ENCODE measurements at regions not wholly inside any gene's neighbourhood (a gene's known extent, or its start where the extent isn't known, plus 50 kb on each side); places are given as distances from the start of the nearest gene placed in this dataset.
"Not testable (repeated sequence)": the region's sequence is repeated elsewhere in the genome, so short reads cannot be mapped to it uniquely, and the experiment has no call there.

DNA sequence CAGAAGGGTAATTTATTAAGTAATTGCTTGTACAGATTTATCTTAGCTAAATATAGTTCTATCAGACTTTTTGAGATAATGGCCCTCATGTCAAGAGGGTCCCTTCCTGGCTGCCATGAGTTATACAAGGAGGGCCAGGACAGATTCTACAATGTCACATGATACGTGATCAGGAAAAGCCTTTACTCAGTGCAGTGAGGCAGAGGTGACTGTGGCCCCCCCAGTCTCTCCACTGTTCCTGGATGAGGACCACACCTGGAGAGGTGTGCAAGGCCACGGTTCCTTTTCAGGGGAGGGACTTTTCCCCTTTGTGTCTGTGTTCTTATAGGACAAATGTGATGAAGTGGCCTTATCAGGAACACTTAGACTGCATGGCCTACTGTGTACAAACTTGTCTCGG is 54.3 kb upstream of the LRCH1 start:
- no peak for DNase-seq (ENCODE audit: low read depth)

DNA sequence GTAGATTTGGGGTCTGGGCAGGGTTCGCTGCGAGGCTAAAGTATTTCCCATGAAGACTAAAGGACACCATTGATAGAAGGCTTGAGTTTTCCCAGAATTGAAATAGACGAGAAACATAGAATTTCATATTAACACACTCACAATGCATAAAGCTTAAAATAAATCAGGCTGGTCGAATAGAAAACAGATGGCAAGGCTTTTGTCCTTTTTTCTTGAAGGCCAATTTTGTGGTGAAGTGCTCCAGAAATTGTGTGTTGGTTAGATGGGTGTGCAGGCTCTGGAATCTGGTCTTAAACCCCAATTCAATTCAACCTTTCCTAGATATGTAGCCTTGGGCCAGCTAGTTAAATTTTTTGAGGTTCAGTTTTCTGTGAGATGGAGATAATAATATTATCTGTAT is 56.9 kb upstream of the LRCH1 start:
- no peak for DNase-seq (ENCODE audit: low read depth)

DNA sequence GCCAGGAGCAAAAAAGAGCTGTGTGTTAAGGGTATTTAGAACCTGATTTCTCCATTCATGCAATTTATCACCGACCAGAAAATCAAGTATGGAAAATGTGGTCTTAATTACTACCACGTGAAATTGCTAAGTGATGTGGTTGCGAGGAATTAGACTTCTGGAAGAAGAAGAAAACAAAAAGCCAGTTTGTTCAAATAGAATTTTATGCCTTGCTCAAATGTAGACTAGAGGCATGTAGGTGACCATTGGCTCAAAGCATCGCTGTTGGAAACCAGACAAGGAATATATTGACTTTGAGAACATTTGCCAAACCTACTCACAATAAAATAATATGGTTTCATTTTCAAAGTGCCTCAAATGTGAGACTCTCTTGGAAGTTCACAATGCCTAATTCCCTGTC is 57.3 kb upstream of the LRCH1 start:
- DNase-seq (ENCODE audit: low read depth) = no peak

DNA sequence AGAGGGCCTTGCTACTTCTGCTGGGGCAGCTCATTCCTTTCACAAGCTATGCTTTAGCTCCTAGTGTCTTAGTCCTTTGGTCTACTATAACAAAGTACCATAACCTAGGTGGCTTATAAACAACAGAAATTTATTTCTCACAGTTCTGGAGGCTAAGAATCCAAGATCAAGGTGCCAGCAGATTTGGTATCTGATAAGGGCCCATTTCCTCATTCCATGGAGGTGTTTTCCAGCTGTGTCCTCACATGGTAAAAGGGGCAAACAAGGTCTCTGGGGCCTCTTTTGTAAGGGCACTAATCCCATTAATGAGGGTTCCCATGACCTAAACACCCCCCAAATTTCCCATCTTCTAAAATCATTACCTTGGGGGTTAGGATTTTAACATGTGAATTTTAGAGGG is 57.9 kb upstream of the LRCH1 start:
- no peak for DNase-seq (ENCODE audit: low read depth)

DNA sequence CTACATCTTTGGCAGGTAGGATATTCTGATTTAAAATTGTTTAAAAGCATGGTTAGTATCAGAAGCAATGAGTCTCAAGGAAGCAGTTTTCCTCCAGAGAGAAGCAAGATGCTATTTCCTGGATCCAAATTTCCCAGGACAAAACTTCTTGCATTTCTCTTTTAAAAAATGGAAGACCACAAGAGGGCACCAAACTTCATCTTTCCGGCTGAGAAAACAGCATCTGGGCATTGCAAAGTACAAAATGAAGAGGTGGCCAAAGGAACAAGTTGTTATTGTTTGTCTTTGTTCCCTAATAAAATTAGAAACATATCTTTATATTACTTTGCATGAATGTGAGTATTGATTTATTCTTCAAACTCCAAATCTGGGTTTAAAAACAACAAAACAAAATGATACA is 60.0 kb upstream of the LRCH1 start:
- DNase-seq (ENCODE audit: low read depth) = no peak

DNA sequence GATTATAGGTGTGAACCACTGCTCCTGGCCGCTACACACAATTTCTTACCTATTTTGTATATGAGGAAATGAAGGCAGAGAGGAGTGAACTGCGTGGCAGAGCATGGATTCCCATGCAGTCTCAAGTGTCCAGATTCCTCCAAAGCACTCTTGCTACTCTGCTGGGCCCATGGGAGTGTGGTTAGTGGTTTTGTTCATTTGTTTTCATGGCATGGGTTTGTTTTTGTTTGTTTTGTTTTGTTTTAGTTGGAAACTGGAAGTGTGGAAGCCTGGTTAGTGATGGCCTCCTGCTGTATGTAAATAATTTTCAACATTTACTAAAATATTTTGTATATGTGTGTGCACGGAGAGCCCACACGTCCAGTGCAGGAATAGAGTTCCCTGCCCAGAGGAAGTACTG is 61.3 kb upstream of the LRCH1 start:
- DNase-seq (ENCODE audit: low read depth) = no peak

DNA sequence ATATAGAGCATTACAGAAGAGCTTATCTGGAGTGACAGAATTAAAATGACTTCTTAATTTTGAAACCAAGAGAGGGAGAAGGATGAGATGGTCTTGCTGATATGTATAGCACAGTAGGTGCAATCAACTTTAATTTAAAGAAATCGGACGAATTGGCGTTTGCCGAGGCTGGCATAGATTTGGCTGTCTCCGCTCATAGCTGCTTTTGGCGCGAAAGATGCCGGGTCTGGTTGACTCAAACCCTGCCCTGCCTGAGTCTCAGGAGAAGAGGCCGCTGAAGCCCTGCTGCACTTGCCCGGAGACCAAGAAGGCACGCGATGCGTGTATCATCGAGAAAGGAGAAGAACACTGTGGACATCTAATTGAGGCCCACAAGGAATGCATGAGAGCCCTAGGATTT is 62.3 kb upstream of the LRCH1 start:
- not testable (repeated sequence) for DNase-seq (ENCODE audit: low read depth)

DNA sequence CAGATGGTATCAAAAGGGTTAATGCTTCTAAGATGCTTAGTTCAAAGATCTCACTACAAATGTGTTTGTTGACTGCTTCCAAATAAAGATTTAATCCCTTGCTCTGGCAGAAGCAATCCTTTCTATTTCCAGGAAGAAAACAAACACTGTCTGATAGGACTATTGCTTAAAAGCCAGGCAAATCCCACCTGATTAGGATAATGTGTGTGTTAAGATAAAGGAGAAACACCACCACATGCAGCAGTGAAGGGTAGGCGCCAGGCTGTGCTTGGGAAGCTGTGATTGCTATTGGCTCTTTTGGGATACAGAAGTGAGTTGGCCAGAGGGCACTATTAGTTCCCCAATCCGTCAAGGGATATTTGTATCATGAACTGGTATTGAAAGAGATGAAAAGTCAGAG is 62.8 kb upstream of the LRCH1 start:
- DNase-seq (ENCODE audit: low read depth) = no peak

DNA sequence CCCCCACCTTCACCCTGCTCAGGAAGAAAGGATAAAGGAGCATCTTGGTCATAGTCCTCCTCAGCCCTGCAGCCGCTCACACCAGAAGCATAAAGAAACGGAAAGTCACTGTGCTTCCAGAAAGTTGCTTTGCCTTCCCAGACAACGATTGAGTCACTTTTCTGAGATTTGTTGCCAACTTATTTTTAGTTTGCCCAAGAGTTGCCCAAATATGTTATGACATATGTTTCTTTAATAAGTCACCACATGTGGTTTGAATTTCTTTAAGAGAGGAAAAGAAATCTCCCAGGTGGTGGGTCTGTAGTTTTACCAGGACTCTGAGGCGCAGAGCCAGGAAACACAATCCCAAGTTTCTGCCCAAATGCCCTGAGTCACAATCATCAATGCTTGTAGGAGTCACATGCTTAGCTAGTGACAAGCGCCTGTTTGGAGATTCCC is 63.4 kb upstream of the LRCH1 start:
- DNase-seq (ENCODE audit: low read depth) = peak; percentile 69

DNA sequence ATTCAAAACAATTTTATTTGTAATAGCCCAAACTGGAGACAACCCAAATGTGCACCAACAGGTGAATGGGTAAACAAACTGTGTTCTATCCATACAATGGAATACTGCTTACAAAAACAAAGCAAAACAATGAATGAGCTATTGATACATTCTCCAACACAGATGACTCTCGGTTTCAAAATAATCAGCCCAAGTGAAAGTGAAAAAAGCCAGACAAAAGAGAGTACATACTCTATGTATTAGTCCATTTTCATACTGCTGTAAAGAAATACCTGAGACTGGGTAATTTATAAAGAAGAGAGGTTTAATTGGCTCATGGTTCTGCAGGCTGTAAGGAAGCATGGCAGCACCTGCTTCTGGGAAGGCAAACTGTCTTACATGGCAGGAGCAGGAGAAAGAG is 65.2 kb upstream of the LRCH1 start:
- DNase-seq (ENCODE audit: low read depth) = no peak

DNA sequence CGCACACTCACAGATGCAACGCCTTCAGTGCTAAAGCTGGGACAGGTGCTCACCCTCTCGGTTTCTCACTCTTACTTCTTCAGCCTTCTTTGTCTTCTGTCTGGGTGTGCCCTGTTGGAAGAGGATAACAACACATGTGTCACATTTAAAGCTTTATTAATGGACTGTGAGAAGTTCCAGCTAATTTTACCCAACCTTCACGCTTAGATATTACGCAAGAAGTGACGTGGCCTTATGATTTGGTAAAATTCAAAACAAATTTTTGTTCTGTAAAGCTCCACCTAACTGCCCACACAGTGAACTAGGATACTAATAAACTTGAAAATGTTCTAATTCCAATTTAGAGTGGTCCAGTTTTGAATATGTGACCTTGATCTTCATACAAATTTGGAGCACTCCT is 66.7 kb upstream of the LRCH1 start:
- DNase-seq (ENCODE audit: low read depth) = no peak

DNA sequence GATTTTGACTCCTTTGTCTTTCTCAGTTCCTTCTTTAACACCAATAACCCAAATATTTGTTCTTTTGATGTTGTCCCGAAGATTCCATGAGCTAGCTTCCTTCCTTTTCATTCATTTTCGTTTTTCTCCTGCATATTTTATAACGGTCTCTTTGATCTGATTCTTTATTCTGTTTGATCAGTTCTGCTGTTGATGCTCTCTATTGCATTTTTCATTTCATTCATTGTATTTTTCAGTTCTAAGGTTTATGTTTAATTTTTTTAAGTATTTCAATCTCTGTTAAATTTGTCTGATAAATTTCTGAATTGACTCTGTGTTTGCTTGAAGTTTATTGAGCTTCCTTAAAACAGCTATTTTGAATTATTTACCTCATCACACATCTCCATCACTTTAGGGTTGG is 68.4 kb upstream of the LRCH1 start:
- DNase-seq (ENCODE audit: low read depth) = no peak

DNA sequence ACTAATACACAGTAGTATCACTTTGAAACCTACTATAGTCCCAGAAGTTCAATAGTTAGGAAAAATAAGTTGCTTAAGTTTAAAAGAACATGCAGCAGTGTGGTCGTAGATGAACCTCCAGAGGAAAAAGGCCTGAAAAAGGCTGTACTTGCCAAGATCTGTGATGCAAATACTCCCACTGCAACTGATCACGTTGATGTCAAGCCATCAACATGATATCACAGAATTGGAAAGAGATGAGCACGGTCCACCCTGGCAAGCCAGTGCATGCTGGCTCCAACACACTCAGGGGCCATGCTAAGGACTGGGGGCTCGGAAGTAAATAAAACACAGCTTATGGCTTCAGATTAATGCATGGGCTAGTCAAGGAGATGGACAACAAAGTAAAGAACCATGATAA is 71.8 kb upstream of the LRCH1 start:
- DNase-seq (ENCODE audit: low read depth) = no peak

DNA sequence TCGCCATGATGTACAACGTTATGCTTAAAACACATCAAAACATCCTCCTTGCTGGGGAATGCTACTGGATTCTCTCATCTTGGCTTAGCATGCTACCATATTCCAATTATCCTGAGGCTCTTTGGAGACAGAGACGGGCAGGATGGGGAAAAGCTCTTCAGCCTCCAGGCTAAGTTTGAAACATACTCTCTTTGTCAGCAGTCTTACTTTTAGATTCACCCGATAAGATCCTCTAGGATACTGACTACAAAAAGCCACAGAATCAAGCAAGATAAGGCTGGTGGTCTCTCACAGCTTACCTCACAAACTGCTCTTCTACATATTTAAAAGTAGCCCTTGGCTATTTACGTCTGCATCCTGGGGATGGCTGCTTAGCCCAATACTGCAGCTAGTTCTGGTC is 72.8 kb upstream of the LRCH1 start:
- no peak for DNase-seq (ENCODE audit: low read depth)

DNA sequence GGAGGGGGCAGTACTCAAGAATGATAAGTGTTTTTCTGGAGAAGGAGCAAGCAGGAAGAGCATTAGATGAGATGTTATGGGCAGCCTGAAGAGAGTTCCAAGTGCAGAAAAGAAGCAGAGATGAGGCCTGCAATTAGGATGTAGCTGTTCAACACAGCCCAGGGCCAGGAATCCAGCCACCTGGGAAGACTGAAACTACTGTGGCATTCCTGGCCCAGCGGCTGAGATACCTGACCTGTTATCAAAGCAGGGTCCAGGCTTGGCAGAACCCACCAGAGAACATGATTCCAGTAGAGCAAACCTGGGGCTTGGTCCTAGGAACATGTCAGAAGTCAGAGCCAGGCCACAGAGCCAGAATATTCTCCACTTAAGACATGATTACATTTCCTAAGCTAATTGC is 73.3 kb upstream of the LRCH1 start:
- DNase-seq (ENCODE audit: low read depth) = no peak

DNA sequence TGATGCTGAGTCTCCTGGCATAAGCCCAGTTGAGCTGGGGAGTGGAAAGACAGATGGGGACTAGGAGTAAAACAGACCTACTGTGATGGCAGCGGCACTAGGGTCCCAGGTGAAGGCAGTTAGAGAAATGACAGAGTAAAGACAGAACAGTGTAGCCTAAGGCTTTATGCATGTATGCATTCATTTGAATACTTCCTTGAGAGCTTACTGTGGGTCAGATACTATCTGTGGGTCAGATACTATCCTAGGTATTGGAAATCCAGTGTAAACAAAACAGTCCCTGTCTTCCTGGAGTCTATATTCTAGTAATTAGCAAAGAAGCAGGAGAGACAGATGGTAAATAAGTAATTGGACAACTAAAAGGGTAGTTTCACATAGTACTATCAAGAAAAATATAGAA is 73.7 kb upstream of the LRCH1 start:
- no peak for DNase-seq (ENCODE audit: low read depth)

DNA sequence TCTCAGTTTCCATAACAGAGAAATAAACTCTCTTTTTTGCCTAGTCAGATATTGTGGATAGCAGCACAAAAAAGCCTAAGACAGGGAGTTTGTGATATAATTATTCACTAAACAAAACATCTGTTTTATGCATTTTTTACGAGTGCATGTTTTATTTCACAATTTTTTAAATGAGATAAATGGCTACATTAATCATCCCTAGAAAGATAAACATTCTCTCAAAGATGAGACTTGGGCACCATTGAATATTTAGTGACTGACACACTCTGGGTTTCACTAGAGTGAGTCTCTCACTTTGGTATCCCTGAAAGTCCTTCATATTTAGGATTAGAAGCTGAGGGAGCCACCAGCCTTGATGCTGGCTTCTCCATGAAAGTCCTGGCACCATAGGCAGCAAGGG is 74.3 kb upstream of the LRCH1 start:
- no peak for DNase-seq (ENCODE audit: low read depth)

DNA sequence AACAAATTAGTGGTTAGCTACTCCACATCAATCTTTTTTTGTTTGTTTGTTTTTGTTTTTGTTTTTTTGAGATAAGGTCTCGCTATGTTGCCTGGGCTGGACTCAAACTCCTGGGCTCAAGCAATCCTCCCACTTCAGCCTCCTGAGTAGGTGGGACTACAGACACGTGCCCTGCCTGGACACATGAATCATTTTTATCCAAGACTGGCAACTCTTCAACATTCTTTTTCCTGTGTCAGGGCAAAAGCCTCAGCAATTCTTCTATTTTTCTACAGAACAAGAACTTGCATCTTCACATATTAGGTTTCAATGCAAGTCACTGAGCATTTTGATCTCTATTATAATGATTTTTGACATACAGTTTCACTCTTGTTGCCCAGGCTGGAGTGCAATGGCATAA is 76.8 kb upstream of the LRCH1 start:
- DNase-seq (ENCODE audit: low read depth) = no peak

DNA sequence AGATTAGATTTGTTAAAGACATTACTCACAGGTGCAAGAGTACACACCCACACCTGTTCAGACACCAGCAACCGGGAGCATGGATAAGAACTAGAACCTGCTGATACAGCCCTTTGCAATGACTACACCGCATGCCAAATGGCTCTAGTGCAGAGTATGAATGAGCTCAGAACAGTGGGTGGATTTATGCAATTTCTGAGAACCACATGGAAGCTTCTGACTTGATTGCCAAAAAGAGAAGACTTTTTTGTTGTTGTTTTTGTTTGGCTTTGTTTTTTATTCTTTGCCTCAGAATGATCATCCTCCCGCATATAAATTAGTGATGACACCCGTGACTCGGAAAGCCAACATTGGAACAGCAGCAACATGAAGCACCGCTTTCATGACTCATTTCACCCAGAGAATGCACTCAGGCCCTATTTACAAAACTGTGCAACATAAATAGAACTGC is 77.4 kb upstream of the LRCH1 start:
- DNase-seq (ENCODE audit: low read depth) = no peak

DNA sequence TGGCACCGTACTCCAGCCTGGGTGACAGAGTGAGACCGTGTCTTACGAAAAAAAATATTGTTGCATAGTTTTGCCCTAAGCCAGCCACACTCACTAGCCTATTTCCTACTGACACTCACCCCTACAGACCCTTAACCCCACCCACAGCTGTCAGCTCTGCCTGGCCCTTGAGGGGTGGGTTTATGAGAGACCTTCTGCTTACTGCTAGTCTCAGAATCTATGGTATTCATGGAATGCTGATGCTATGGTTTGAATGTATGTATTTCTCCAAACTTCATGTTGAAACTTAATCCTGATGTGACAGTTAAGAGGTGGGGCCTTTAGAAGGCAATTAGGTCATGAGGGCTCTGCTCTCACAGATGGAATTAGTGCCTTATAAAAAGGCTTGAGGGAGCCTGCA is 79.2 kb upstream of the LRCH1 start:
- DNase-seq (ENCODE audit: low read depth) = no peak

DNA sequence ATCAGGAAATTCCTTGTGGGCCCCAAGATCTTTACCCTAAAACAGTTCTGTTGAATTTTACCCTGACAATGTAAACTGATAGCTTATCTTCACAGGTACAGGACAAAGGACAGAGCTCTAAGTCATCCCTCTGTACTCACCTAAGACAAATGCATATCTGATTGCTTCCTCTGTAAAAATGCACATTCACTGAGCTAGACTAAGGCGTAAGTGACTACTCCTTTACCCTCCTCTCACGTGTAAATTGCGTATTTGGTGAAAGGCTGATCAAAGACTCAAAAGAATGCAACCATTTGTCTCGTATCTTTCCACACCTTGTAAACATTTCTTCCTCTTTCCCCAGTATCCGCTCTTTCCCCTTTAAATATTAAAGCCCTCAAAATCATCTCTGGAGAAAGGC is 80.6 kb upstream of the LRCH1 start:
- no peak for DNase-seq (ENCODE audit: low read depth)

DNA sequence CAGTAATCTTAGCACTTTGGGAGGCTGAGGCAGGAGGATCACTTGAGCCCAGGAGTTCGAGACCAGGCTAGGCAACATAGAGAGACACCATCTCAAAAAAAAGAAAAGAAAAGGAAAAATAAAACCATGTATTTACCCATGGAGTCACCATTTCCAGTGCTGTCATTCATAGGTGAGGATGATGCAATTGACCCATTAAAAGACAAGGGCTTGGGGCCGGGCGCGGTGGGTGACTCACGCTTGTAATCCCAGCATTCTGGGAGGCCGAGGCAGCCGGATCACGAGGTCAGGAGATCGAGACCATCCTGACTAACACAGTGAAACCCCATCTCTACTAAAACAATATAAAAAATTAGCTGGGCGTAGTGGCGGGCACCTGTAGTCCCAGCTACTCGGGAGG is 82.6 kb upstream of the RUBCNL start:
- peak; percentile 14 for DNase-seq (ENCODE audit: low read depth)

DNA sequence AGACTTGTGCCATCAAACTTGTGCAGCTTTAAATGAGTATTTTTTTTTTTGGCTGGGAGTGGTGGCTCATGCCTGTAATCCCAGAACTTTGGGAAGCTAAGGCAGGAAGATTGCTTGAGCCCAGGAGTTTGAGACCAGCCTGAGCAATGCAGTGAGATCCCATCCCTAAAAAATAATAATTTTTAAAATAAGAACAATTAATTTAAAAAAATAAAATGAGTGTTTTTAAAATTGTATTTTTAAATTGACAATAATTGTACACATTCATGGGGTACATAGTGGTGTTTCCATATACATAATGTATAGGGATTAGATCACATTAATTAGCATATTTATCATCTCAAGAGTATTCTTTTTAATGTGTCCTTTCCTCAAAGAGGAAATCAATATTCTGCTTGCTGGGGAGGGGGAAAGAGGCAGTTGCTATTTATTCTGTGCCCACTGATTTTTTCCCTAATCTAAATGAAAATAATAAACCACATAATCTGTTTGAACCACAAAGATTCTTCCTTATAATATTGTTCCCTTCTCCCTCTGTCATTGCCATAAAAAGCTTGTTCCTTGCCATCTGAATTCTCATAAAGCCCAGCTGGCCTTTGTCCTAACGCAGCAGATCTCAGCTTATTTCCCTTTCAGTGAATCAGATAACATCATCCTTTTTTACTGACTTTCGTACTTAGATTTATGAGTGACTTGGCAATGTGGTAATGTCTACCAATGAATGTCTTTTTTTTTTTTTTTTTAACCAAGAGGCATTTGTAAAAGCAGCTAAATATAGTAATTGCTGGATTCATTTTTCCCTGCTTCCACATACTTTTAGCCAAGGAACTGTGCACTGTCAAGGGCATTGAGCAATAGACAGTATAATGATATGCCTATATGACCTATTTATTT is 81.8 kb upstream of the RUBCNL start:
- no peak for DNase-seq (ENCODE audit: low read depth)

DNA sequence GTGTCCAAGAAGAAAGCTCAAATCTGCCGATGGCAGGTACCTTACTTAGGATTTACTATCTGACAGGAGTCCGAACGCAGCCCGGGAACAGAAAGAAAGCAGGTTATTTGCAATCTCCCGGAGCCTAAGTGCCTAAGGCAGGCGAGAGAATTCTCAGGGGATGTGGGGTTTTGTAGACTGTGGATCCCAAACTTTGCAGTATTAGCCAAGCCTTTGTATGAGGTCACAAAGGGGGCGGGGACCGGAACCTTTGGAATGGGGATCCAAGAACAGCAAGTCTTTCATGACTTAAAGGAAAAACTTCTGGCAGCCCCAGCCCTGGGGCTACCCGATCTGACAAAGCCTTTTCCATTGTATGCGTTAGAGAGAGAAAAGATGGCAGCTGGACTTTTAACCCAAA is 80.6 kb upstream of the RUBCNL start:
- not testable (repeated sequence) for DNase-seq (ENCODE audit: low read depth)
